GM13977 (cell line): ENCODE measurements at regions not wholly inside any gene's neighbourhood (a gene's known extent, or its start where the extent isn't known, plus 50 kb on each side); places are given as distances from the start of the nearest gene placed in this dataset.

Experiments used
- DNase-seq: peaks from one replicate; pipeline ENCODE4 v3.0.0; 2012; ENCODE audit warnings: low spot score
- in situ Hi-C: fragments of 300-500 bp; cut with MboI; formaldehyde crosslinking; loops from one replicate; pipeline ENCODE4 v1.12.0; 2022; ENCODE audit warnings: low sequenced_read_pairs, low pct_unique_long_range_greater_than_20kb, mixed read lengths, inconsistent platforms; ENCODE audit not compliant: unreplicated experiment
- TF ChIP-seq, protein P1 (sequence below): IDR thresholded peaks from 2 replicates; pipeline ENCODE4 v1.5.1; 2012; ENCODE audit warnings: mild to moderate bottlenecking, control low read depth; ENCODE audit not compliant: insufficient read depth; ENCODE audit errors: extremely low read depth, missing control alignments

DNA sequence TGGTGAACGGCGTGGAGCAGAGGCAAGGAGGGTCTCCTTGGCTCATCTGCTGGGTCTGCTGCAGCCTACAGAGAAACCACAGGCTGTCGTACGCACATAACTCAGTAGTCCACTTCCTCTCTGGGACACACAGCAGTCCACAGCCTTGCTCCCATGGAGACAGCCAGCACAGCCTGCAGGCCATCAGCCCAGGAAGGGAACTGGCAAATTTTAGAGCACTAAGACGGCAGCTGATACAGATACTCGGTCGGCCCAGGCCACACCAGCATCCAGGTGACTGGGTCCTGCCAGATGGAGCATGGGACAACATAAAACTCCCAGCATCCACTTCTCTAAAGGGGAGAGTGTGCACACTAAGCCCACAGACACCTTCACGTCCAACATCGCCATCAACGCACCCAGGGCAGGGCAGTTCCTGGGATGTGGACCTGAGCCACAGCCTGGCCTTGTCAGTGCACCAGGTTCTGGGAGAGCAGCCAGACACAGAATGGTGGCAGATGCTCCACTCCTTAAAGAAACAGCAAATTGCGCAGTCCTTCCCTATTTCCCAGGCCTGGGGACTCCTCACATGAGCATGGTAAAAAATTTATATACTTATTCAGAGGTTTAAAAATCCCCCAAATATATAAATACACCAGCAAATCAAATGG is 247.1 kb upstream of the RAB4A start:
- DNase-seq = no peak
- TF ChIP-seq, protein P1, sequence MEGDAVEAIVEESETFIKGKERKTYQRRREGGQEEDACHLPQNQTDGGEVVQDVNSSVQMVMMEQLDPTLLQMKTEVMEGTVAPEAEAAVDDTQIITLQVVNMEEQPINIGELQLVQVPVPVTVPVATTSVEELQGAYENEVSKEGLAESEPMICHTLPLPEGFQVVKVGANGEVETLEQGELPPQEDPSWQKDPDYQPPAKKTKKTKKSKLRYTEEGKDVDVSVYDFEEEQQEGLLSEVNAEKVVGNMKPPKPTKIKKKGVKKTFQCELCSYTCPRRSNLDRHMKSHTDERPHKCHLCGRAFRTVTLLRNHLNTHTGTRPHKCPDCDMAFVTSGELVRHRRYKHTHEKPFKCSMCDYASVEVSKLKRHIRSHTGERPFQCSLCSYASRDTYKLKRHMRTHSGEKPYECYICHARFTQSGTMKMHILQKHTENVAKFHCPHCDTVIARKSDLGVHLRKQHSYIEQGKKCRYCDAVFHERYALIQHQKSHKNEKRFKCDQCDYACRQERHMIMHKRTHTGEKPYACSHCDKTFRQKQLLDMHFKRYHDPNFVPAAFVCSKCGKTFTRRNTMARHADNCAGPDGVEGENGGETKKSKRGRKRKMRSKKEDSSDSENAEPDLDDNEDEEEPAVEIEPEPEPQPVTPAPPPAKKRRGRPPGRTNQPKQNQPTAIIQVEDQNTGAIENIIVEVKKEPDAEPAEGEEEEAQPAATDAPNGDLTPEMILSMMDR = no peak
- in situ Hi-C loops = no loop called here

DNA sequence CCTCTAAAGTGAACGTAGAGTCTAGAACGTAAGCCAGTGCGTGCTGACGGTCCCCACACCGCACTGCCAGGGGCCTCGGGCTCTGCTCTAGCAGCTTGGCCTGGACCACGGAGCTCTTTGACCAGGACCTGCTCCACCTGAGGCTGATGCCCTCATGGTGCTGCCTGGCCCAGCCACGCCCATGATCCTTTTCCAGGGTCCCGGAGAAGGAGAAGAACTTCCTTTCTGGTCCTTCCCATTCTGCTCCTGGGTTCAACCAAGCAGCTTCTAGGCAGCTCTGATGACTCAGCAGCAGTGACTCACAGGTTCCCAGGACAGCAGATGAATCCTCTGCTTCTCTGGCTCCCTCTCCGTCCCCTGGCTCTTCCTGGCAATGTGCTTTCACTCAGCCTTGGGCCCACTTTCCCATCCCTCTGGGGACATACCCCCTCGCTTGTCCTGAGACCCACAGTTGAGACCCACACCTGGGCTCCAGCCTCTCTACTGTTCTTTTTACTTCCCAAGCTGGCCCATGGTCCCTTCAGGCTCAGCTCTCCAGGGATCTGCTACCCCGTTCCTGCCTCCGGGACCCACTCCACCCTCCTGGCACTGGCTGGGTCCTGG is 246.3 kb upstream of the RAB4A start:
- TF ChIP-seq, protein P1 = no peak
- DNase-seq = no peak
- in situ Hi-C loops = no loop called here

DNA sequence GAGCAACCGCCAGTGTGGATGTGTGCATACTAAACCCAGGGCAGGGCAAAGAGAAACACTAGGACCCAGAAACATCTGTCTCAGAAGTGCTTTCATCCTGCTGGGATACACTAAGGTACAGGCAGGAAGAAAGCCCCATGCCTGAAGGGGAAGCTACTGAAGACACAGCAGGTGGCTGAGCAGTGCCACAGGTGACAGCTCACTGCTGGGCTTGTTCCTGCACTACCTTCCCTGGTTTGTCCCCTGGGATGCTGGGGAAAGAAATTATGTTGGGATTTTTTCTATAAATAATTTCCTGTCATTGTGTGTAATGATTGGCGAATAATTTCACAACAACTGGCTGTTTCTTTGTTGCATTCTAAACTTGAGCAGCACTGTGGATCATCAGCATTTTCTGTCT is 245.3 kb upstream of the RAB4A start:
- TF ChIP-seq, protein P1 = no peak
- in situ Hi-C loops = no loop called here
- DNase-seq = no peak

DNA sequence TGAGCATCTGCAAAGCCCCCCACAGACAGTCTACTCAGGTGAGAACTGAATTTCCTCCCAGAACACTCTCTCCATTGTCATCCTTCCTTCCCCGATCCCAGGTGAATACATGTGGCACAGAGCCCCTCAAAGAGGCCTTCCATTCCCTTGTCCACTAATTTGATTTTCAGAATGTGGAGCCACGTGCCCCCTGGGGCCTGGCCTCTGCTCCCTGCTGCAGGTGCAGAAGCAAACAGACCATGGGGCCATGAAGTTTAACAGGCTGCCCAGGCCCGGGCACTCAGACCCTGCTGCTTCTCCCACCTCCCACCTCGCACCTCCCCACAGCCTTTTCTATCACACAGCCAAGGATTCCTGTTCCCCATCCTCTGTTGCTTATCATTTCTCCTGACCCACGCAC is 243.8 kb upstream of the RAB4A start:
- DNase-seq = no peak
- TF ChIP-seq, protein P1 = no peak
- in situ Hi-C loops = no loop called here

DNA sequence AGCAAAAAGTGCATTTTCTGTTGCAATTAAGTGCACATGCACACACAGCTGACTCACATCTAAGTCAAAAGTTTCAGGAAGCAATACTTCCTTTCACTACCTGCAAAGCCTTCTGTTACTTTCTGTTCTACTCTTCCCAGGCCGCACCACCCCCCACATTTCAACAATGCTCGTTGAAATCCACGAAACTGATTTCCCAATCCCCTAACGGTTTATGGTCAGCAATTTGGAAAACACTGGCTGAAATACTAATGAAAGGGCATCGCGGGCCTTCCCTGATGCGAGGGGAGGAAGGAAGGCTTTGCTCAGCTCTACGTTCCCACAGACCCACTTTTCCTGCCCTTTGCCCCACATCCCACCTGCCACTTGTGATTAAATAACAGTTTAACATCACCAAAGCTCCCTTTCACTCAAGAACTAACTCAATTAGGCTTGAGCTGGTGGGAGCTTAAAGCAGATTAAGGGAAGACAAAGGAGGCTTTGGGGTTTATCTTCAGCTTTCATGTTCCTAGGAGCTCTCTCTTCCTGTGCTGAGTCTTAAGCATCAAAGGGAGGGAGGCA is 243.2 kb upstream of the RAB4A start:
- TF ChIP-seq, protein P1 = no peak
- in situ Hi-C loops = no loop called here
- no peak for DNase-seq

DNA sequence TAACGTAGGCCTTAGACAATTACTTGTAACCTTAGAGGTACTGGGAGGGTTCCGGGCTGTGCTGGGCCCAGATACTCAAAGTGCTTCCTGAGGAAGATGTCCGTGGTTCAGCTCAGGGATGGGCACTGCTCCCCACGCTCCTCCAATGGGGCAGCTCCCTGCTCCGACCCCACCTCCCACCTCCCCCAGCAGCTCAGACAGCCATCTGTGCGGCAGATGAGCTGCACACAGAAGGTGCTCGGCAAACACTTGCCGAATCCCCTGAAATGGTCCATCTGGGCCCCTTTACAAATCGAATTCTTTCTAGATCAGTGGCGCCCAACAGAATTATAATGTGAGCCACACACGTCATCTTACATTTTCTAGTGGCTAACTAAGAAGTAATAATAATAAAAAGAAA is 242.4 kb upstream of the RAB4A start:
- TF ChIP-seq, protein P1 = no peak

More for the DNA sequence above, 242.4 kb upstream of the RAB4A start:
- in situ Hi-C loops = no loop called here
- DNase-seq = no peak
